ENCODE measurements at regions not wholly inside any gene's neighbourhood (a gene's known extent, or its start where the extent isn't known, plus 50 kb on each side); places are given as distances from the start of the nearest gene placed in this dataset.

GRCh38 chr13:107078229-107078765, 510.4 kb upstream of the ARGLU1 start:
- H3K27ac Mint-ChIP-seq (ENCODE audit: unreplicated experiment): no peak overlapping the region
- TF ChIP-seq, protein P1, sequence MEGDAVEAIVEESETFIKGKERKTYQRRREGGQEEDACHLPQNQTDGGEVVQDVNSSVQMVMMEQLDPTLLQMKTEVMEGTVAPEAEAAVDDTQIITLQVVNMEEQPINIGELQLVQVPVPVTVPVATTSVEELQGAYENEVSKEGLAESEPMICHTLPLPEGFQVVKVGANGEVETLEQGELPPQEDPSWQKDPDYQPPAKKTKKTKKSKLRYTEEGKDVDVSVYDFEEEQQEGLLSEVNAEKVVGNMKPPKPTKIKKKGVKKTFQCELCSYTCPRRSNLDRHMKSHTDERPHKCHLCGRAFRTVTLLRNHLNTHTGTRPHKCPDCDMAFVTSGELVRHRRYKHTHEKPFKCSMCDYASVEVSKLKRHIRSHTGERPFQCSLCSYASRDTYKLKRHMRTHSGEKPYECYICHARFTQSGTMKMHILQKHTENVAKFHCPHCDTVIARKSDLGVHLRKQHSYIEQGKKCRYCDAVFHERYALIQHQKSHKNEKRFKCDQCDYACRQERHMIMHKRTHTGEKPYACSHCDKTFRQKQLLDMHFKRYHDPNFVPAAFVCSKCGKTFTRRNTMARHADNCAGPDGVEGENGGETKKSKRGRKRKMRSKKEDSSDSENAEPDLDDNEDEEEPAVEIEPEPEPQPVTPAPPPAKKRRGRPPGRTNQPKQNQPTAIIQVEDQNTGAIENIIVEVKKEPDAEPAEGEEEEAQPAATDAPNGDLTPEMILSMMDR (conservative IDR thresholded peaks at IDR 0.05): no peak
- H3K9me3 Mint-ChIP-seq: peaks cover 15% of the 10 kb centered on the region
- no peaks in the 10 kb centered on the region for H3K4me1 Mint-ChIP-seq
- no peaks in the 10 kb centered on the region for H3K27me3 Mint-ChIP-seq (ENCODE audit: low read depth)
- H3K36me3 Mint-ChIP-seq (ENCODE audit: low read depth): peaks cover 7% of the 10 kb centered on the region
- H3K4me3 Mint-ChIP-seq: no peak overlapping the region
- DNase-seq (ENCODE audit: low read depth, low spot score): no peak

DNA sequence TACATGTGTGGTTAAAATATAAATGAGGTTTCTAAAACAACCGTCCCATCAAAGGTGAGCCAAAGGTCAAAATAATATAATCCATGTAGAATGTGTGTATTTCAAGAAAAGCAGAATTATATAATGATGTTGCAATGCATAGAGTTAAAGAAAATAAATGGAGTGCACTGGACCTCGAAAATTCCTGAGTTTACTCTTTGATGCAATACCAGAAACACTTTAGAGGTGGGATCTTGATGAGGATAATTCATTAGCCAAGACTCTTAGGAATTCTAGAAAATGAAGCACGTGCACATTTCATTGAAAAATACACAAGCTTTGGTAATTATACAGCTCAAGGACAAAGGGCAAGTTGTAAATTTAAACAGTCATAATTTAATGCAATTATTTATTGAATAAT, 508.9 kb upstream of the ARGLU1 start:
- TF ChIP-seq, protein P1 (conservative IDR thresholded peaks at IDR 0.05): no peak
- H3K4me1 Mint-ChIP-seq: no peaks in the 10 kb centered on the region
- no peak for DNase-seq (ENCODE audit: low read depth, low spot score)
- H3K27me3 Mint-ChIP-seq (ENCODE audit: low read depth): no peaks in the 10 kb centered on the region
- H3K27ac Mint-ChIP-seq (ENCODE audit: unreplicated experiment): no peak overlapping the region
- peaks cover 13% of the 10 kb centered on the region for H3K9me3 Mint-ChIP-seq
- peaks cover 7% of the 10 kb centered on the region for H3K36me3 Mint-ChIP-seq (ENCODE audit: low read depth)
- no peak overlapping the region for H3K4me3 Mint-ChIP-seq

- TF ChIP-seq, protein P1 (conservative IDR thresholded peaks at IDR 0.05): no peak
- Mint-ChIP-seq H3K27me3 (ENCODE audit: low read depth) (no peaks in the 10 kb centered on the region), H3K36me3 (ENCODE audit: low read depth) (peaks cover 10% of the 10 kb centered on the region), H3K9me3 (peaks cover 13% of the 10 kb centered on the region), H3K4me3 (no peak overlapping the region), H3K4me1 (no peaks in the 10 kb centered on the region), H3K27ac (ENCODE audit: unreplicated experiment) (no peak overlapping the region)
- DNase-seq (ENCODE audit: low read depth, low spot score): no peak
Observed at GRCh38 chr13:107075576-107075975, 507.6 kb upstream of the ARGLU1 start.

DNA sequence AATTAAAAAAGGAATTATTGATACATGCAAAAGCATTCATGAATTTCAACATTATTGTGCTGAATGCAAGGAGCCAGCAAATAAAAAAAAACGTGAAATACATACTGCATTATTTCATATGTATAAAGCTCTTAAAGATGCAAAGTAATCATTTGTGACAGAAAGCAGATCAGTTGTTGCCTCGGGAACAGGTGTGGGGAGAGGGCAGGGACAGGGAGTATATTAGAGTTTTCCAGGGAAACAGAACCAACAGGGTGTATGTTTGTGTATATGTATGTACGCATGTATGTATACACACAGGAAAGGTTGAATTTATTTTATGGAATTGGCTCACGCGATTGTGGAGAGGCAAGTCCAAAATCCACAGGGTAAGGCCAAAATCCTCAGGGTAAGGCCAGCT, 502.9 kb upstream of the ARGLU1 start:
- H3K4me1 Mint-ChIP-seq: no peaks in the 10 kb centered on the region
- no peaks in the 10 kb centered on the region for H3K27me3 Mint-ChIP-seq (ENCODE audit: low read depth)
- no peak for DNase-seq (ENCODE audit: low read depth, low spot score)
- H3K4me3 Mint-ChIP-seq: no peak overlapping the region
- H3K36me3 Mint-ChIP-seq (ENCODE audit: low read depth): peaks cover 10% of the 10 kb centered on the region
- no peak overlapping the region for H3K27ac Mint-ChIP-seq (ENCODE audit: unreplicated experiment)
- peaks cover 11% of the 10 kb centered on the region for H3K9me3 Mint-ChIP-seq
- TF ChIP-seq, protein P1 (conservative IDR thresholded peaks at IDR 0.05): no peak

DNA sequence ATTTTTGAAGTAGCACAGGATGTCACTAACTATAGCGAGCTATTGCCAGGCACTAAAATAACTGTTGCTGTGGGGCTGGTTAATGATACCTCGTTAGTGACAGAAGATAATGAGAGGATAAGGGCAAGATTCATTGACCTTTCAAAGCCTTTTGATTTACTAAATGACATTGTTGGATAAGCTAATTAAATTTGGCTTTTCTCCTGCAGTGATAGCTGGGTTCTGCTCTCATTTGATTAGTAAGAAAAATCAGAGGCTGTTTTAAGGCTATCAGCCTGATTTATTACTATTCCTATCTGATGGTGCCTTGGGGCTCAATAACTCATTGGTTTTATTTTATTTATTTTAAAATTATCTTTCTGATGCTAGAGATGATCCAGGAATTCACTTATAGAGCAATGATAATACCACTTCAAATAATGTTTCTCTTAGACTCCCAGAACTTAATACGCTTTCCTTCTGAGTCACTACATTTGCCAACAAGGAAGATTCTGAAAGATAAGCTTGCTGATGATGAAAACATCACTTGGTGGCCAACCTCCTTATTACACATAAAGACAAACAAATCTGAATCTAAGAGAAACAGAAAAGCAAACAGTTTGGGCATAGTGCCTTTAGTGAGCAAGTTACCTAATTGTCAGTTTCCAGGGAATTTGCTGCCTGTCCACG, 501.3 kb upstream of the ARGLU1 start:
- H3K27ac Mint-ChIP-seq (ENCODE audit: unreplicated experiment): no peak overlapping the region
- no peaks in the 10 kb centered on the region for H3K27me3 Mint-ChIP-seq (ENCODE audit: low read depth)
- no peak overlapping the region for H3K4me3 Mint-ChIP-seq
- no peak for DNase-seq (ENCODE audit: low read depth, low spot score)
- H3K36me3 Mint-ChIP-seq (ENCODE audit: low read depth): peaks cover 2% of the 10 kb centered on the region
- TF ChIP-seq, protein P1 (conservative IDR thresholded peaks at IDR 0.05): no peak
- H3K9me3 Mint-ChIP-seq: peaks cover under 1% of the 10 kb centered on the region
- no peaks in the 10 kb centered on the region for H3K4me1 Mint-ChIP-seq

Measured in neural crest cell (in vitro differentiated cells).